Keratinocyte (primary cell): ENCODE measurements at regions not wholly inside any gene's neighbourhood (a gene's known extent, or its start where the extent isn't known, plus 50 kb on each side); places are given as distances from the start of the nearest gene placed in this dataset.

Source experiments
- DNase-seq: peaks from one replicate; pipeline ENCODE4 v3.0.0-alpha.2; 2011; ENCODE audit warnings: low read depth, missing footprints, low spot score
- FAIRE-seq: peaks from 2 replicates; lab custom pipeline; 2011; peaks lifted over from hg19 to GRCh38; lab: Jason Lieb, UNC
- H2AFZ ChIP-seq: 2 replicates; pipeline ENCODE4 v1.6.0; 2012; ENCODE audit warnings: low read length, control low read depth, inconsistent platforms; ENCODE audit not compliant: control insufficient read depth
- H3K27ac ChIP-seq: 2 replicates; pipeline ENCODE4 v1.5.1; 2011; ENCODE audit warnings: low read length; ENCODE audit not compliant: control insufficient read depth, insufficient read depth
- H3K27me3 ChIP-seq: 3 replicates; pipeline ENCODE4 v1.6.0; 2011; ENCODE audit warnings: low read length; ENCODE audit not compliant: control insufficient read depth, insufficient read depth; ENCODE audit errors: extremely low read depth
- H3K36me3 ChIP-seq, 2 experiments: 2 replicates in 1 of 2; 3 replicates in 1 of 2; pipeline ENCODE4 v1.5.1; 2011; ENCODE audit warnings: low read length in 2 of 2, mild to moderate bottlenecking in 1 of 2; ENCODE audit not compliant: control insufficient read depth in 2 of 2, insufficient read depth in 2 of 2; ENCODE audit errors: extremely low read depth in 1 of 2
- H3K4me1 ChIP-seq: 3 replicates; pipeline ENCODE4 v1.5.1; 2011; ENCODE audit warnings: low read length; ENCODE audit not compliant: control insufficient read depth, insufficient read depth; ENCODE audit errors: extremely low read depth
- H3K4me2 ChIP-seq: 3 replicates; pipeline ENCODE4 v1.6.0; 2011; ENCODE audit warnings: low read depth, low read length; ENCODE audit not compliant: control insufficient read depth, insufficient read depth; ENCODE audit errors: extremely low read depth
- H3K4me3 ChIP-seq, 3 experiments: fragments of 200-600 bp in 1 of 3; sonication (generic) in 1 of 3; 2 replicates in 2 of 3; 3 replicates in 1 of 3; pipeline ENCODE4 v1.5.1; 2011 to 2016; ENCODE audit warnings: low read length in 3 of 3, mild to moderate bottlenecking in 3 of 3, control low read depth in 2 of 3, inconsistent platforms in 1 of 3, low read depth in 1 of 3, mixed read lengths in 1 of 3, mixed run types in 1 of 3, moderate library complexity in 1 of 3; ENCODE audit not compliant: control insufficient read depth in 2 of 3, insufficient read depth in 2 of 3; ENCODE audit errors: extremely low read depth in 1 of 3
- H3K79me2 ChIP-seq: 2 replicates; pipeline ENCODE4 v1.6.0; 2012; ENCODE audit warnings: low read length; ENCODE audit not compliant: control insufficient read depth, insufficient read depth
- H3K9ac ChIP-seq: 3 replicates; pipeline ENCODE4 v1.6.0; 2011; ENCODE audit warnings: low read length; ENCODE audit not compliant: control insufficient read depth, insufficient read depth; ENCODE audit errors: extremely low read depth
- H3K9me1 ChIP-seq: 3 replicates; pipeline ENCODE4 v1.6.0; 2011; ENCODE audit warnings: low read length; ENCODE audit not compliant: control insufficient read depth, insufficient read depth; ENCODE audit errors: extremely low read depth
- H3K9me3 ChIP-seq: 2 replicates; pipeline ENCODE4 v1.5.1; 2012; ENCODE audit warnings: low read depth, low read length; ENCODE audit not compliant: control insufficient read depth
- H4K20me1 ChIP-seq: 3 replicates; pipeline ENCODE4 v1.6.0; 2011; ENCODE audit warnings: low read length; ENCODE audit not compliant: control insufficient read depth, insufficient read depth; ENCODE audit errors: extremely low read depth
- CTCF ChIP-seq, 3 experiments: IDR thresholded peaks in 1 of 3; conservative IDR thresholded peaks in 1 of 3; optimal IDR thresholded peaks in 1 of 3; 2 replicates in 2 of 3; 3 replicates in 1 of 3; pipeline versions ENCODE3 to v1.5.1; 2011; ENCODE audit warnings: low read length in 3 of 3, mild to moderate bottlenecking in 3 of 3, moderate library complexity in 2 of 3, control low read depth in 1 of 3, inconsistent platforms in 1 of 3; ENCODE audit not compliant: insufficient read depth in 2 of 3; ENCODE audit errors: extremely low read depth in 1 of 3
- EZH2 ChIP-seq: IDR thresholded peaks from one replicate; pipeline ENCODE4 v1.6.1; 2012; ENCODE audit warnings: inconsistent platforms, mild to moderate bottlenecking, low read length, moderate library complexity
- dilution Hi-C: fragments of 300-500 bp; cut with MboI; formaldehyde crosslinking; loops from one replicate; pipeline ENCODE4 v1.7.0; 2020; ENCODE audit warnings: low sequenced_read_pairs; ENCODE audit not compliant: extremely low pct_ligation_motif_present

DNA sequence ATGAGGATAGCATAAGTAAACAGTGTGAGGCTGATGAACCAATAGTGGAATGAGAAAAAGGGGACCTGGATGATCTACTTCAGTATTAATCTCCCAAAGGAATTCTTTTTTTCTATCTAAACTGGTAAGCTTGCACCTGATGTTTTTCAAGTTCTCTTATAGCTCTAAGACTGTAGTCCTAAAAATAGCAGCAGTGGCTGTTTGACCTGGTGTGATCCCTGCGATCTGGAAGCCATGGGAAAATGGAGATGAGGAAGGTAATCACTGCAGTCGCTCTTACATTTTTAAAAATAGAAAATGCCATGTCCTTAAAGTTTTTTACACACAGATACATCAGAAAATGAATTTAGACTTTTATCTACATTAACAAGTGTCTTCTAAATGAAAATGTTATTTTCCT, 926.4 kb upstream of the SLC35B3 start:
- H3K9ac ChIP-seq = no peak overlapping the region
- no peaks in the 10 kb centered on the region for H3K9me3 ChIP-seq
- H3K4me2 ChIP-seq = no peak overlapping the region
- TF ChIP-seq CTCF (optimal IDR thresholded peaks at IDR 0.05 in 1 of 3, IDR thresholded peaks at IDR 0.05 in 1 of 3, conservative IDR thresholded peaks at IDR 0.05 in 1 of 3; ENCODE audit: extremely low read depth in 1 of 3, insufficient read depth in 2 of 3, low read length in 3 of 3) = no peak
- TF ChIP-seq EZH2 = no peak
- H3K9me1 ChIP-seq = no peaks in the 10 kb centered on the region
- no peak overlapping the region for H2AFZ ChIP-seq
- H3K27ac ChIP-seq = no peak overlapping the region
- H3K36me3 ChIP-seq = no peaks in the 10 kb centered on the region
- DNase-seq = no peak
- no peaks in the 10 kb centered on the region for H3K79me2 ChIP-seq
- no peak overlapping the region for H3K4me3 ChIP-seq
- dilution Hi-C loops = no loop called here
- H3K4me1 ChIP-seq = no peaks in the 10 kb centered on the region
- no peaks in the 10 kb centered on the region for H3K27me3 ChIP-seq
- no peaks in the 10 kb centered on the region for H4K20me1 ChIP-seq
- FAIRE-seq = no peak

- Histone ChIP-seq H3K27ac (no peak overlapping the region), H4K20me1 (no peaks in the 10 kb centered on the region), H3K36me3 (no peaks in the 10 kb centered on the region), H2AFZ (no peak overlapping the region), H3K27me3 (no peaks in the 10 kb centered on the region), H3K9me1 (no peaks in the 10 kb centered on the region), H3K79me2 (no peaks in the 10 kb centered on the region), H3K9ac (no peak overlapping the region), H3K9me3 (no peaks in the 10 kb centered on the region), H3K4me2 (no peak overlapping the region), H3K4me3 (no peak overlapping the region), H3K4me1 (no peaks in the 10 kb centered on the region)
- TF ChIP-seq EZH2 (no peak), CTCF (optimal IDR thresholded peaks at IDR 0.05 in 1 of 3, IDR thresholded peaks at IDR 0.05 in 1 of 3, conservative IDR thresholded peaks at IDR 0.05 in 1 of 3; ENCODE audit: extremely low read depth in 1 of 3, insufficient read depth in 2 of 3, low read length in 3 of 3) (no peak)
- DNase-seq (no peak), FAIRE-seq (no peak)
- dilution Hi-C loops = no loop called here
These were observed 925.5 kb upstream of the SLC35B3 start for GRCh38 chr6:9360881-9361280.
